HG02938 (cell line): ENCODE measurements at regions not wholly inside any gene's neighbourhood (a gene's known extent, or its start where the extent isn't known, plus 50 kb on each side); places are given as distances from the start of the nearest gene placed in this dataset.

ENCODE experiments used
- ATAC-seq: cut with Tn5 transposase; IDR thresholded peaks from one replicate; pipeline ENCODE4 v1.9.1; 2021; ENCODE audit warnings: mild to moderate bottlenecking, moderate library complexity; ENCODE audit not compliant: unreplicated experiment

DNA sequence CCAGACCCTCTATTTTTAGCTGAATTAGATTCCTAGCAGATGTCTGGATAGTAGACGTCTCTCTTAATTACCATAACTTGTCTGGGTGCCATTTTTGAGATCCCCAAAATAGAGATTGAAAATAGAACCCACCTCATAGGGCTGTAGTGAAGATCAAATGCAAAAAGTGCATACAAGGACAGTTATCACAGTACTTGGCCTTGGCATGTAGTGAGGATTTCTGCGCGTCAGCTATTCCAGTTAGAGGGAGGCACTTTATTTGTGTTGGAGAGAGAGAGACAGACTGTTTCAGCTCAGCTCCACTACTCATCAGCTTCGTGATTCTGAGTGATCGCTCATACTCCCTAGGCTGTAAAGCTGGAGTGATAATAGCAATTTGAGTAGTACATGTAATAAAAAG lies 59.6 kb upstream of the CDH13 start:
- ATAC-seq: no peak

DNA sequence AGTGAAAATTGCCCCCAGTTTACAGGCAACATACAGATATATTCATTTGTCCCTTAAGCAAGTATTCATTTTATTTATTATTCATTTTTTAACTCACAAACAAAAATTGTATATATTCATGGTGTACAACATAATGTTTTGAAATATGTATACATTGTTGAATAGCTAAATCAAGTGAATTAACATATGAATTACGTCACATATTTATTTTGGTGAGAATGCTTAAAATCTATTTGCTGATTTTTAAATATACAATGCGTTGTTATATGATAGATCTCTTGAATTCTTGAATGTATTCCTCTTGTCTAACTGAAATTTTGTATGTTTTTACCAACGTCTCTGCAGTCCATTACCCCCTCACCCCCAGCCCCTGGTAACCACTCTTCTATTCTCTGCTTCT lies 63.4 kb upstream of the CDH13 start:
- ATAC-seq: no peak

DNA sequence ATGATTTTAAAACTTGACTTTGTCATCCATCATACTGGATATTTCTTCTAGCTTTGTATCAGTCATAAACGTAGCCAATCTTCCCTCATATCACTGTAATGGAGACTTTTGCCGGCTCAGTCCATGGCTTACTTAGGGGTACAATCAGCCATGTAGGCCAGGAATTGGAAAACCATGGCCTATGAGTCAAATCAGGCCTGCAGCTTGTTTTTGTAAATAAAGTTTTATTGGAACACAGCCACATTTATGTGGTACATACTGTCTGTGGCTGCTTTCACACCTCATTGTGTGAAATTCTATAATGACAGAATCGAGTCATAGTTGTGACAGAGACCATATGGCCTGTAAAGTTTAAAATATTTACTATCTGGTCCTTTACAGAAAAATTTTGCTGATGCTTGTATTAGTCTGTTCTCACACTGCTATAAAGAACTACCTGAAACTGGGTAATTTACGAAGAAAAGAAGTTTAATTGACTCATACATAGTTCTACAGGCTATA lies 64.5 kb upstream of the CDH13 start:
- ATAC-seq: no peak

DNA sequence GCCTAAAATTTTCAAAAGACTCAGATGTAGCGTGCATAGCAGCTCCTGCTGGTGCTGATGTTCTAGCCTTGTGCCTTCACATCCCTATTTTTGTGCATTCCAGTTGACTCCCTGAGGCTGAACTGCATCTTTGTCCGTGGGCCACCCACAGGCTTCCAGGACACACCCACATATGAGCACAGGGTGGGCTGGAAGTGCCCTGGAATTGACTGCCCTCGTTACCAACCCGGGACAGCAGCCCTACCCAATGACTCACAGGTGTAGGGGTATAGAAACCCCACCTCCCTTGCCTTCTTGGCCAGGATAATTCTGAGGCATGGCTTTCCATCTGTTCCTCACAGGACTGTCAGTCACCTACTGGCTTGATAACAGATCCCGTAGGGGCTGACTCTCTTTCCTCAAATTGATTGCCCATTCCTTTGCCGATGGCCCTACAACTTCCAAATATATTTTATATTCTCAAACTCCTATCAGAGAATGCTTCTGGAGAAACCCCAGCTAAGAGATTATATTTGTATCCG lies 65.9 kb upstream of the CDH13 start:
- no peak for ATAC-seq

DNA sequence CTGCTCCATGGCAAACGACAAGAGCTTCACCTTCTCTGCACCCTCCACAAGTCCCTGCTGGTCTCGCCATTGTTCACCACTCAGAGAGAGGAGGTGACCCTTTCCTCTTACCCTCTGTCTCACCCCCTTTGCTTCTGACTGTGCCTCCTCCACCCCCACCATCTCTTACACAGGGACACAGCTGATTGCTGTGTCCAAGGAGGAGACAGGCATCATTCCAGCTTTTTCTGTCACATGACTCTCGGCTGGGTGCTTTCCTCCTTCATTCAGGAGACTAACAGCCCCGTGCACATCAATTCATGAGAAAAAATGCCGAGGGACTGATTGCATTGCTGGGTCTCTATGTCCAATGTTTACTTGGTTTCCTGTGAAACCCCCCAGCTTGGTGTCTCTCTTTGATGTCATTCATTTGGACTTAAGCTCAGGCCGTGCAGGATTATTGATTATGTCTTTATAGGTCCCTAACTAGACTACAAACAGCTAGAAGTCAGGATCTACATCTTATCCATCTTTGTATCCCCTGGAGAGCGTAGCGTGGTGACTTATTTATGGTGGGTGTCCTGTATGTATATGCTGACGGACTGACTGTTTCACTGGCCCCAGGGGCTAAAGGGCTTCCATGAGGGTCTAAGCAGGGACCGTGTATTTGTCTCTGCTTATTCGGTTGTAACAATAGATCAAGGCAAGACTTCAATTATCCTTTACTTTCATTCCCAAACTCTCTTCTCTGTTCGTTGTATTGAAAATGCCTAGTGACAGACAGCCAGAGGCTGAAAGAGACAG lies 82.2 kb upstream of the CDH13 start:
- ATAC-seq: no peak

DNA sequence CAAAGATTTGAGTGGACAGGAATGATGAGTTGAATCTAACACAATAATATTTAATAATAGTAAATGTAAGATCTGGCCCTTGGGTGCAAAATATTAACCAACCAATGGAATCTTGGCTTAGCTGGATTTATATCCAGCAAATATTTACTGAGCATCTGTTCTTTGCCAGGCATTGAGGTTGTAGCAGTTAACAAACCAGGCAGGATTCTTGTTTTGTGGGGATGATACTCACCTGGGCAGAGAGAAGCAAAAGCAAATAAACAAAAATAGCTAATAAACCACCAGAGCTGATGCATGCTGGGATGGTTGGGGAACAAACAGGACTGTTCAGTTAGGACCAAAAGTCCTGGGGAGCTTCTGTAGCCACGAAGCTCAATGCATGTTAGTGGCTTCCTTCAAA lies 84.1 kb upstream of the CDH13 start:
- ATAC-seq: no peak

DNA sequence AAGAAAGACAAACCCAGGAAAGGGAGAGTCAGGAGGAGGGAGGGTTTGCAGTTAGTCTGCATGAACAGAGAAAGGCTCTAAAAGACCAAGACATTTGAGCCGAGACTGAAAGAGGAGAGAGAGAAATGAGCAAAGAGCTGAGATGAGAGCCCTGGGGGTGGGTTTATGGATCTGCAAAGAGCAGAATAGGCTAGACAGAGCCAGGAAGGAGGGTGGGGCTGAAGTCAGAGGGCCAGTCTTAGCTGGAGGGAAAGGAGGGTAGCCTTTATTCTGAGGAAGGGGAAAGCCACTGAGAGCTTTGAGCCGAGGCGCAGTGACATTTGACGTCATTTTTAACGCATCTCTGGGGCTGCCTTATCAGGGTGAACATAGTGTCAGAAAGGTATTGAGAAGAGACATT lies 85.7 kb upstream of the CDH13 start:
- ATAC-seq: no peak

DNA sequence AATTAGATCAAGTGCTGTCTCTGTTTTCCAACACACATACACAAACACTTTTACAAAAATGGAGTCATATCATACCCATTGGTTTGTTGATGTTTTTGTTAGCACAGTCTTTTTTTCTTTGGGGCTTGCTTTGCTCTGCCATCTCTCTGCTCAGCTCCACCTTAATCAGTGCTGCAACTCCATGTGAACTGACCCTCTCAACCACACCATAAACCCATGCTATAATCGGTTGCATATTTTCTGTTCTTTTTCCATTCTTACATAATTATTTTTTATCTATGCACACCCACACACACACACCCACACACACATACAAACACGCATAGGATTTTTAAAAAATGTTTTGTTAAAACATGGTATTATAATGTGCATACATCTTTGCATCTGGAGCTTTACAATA lies 91.0 kb upstream of the CDH13 start:
- ATAC-seq: no peak

DNA sequence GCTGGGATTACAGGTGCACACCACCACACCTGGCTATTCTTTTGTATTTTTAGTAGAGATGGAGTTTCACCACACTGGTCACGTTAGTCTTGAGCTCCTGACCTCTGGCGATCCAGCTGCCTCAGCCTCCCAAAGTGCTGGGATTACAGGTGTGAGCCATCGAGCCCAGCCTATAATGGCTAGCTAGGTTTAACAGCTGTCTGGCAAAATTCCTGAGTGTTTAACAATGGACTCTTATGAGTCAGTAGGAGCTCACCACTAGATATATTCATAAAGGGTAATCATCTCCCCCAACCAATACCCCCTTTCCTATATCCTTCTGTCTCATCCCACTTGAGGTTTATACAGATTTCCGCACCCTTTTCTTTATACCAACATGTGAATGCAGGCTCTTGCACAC lies 91.5 kb upstream of the CDH13 start:
- no peak for ATAC-seq

DNA sequence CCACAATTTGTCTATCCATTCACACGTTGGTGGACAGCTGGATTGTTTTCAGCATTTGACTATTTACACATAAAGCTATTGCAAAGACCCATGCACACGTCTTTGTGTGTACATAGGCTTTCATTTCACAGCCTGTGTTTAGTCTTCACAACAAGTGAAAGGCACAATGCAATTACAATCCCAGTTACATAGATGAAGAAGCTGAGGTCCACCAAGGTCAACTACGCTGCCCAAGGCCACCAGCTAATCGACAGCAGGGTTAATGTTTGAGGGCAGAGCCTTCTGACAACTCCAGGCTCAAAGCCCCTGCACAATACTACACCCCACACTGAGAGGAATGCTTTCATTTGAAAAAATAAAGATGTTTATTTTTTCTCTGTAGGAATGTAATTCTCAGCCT lies 93.6 kb upstream of the CDH13 start:
- ATAC-seq: no peak

DNA sequence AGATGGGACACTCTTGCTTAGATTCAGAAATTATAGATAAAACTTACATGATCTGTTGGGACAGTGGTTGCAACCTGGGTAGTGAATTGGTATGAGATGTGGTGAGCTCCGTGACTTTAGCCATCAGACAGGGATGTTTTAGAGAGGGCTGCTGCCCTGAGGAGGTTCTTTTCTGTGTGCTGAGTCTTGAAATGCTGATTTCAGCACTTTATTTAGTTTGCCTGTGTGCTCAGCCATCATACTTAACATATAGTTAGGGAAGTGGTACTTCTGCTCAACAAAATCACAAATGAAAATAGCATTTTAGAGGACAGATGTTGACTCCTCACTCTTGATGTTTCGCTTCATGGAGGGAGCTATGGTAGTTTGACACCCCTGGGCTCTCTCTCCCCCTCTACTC lies 95.9 kb upstream of the CDH13 start:
- no peak for ATAC-seq

DNA sequence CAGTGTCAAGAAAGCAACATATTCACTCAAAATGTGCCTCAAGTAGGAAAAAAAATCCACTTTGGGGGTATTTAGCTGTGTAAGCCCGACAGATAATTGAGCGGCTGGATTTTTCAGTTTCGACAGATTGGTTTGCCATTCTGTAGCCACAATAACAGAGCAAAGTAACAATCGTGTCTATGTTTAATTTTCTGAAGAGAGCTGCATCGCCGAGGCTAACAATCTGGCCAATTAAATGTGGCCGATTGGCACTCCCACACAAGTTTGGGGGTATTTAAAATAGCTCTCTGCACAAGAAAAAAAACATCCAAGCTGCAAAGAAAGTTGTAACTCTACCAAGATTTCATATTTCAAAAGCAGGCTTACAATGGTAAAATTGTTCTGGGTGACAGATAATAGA lies 99.7 kb upstream of the CDH13 start:
- no peak for ATAC-seq

DNA sequence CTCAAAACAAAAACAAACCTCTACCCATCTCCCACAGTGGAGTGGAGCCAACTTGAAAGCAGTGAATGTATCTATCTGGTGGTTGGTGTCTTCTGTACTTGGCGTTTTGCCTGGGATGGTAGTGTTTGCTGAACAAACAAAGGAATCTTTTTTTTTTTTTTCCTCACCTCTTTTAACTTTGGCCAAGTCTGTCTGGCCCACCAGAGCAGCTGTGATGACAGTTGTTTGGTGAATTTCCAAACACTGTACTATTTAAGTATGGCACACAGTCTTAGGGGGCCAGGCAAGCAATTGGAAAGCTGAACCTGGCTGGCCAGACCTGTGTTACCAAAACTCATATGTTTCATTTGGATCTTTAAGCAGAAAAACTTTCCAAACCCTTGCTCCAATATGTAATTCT lies 101.8 kb upstream of the CDH13 start:
- ATAC-seq: no peak

DNA sequence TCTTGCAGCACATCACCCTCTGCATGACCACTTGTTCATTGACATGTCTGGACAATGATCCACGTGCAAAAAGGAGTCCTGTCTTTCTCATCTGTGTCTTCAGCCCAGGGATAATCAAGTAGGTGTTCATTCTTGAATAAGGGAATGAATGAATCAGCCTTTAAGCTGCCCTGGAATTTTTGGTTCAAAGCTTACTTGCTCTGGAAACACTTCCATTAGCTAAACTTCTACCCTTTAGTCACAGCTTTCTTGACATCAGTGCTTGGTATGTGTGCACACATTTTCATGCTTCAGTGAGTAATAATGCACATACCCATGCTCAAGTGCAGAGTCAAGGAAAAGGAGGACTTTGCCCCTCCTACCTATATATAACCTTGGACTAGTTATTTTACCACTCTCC lies 103.0 kb upstream of the CDH13 start:
- no peak for ATAC-seq

DNA sequence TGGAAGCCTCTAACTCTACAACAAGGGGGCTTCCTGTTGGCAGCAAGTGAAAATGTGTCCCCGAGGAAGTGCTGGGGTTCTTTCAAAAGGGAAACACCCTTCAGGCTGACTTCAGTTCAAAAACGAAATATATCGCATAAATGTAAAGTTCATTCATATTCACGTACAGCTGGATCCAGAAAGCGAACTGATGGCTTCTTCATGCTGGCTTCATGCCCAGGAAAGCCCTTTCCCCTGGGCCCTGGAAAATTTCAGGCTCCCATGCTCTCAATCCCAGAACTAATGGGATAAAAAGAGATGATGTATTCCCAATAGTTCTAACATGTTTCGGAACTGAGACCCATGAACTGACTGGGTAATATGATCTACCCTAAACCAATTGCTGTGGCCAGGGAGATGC lies 104.7 kb upstream of the CDH13 start:
- no peak for ATAC-seq

DNA sequence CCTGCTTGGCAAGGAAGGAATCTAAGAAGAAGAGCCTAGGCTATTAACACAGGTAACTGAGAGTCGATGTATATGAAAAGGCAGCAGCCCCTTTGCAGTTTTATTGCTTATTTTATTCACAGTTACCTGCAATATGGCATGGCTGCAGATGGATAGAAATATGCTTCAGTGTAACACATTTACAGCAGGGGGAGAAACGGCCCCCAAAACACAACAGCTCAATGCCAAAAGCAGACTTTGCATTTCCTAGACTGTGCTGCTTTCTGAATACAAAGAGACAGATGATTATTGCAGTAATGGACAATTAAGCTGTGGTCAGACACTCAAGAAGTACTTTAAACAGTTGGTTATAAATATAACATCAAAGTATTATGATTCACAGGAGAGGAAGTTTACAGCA lies 108.0 kb upstream of the CDH13 start:
- no peak for ATAC-seq

DNA sequence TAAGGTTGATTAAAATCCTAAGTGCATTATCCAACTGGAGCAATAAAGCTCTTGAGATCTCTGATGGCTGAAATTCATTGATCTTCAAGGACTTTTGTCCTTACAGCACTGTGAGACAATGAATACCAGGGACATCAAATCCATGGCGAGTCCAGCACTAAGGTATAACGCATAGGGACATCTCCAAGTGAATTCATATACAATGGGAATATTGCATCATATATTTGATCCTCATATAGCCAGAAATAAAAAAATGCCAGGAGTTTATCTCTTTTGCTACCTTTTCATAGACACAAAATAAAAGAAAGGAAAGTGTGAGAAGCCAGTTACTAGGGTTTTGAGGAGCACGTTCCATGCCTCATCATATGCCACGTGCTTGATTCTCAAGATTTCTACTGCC lies 112.5 kb upstream of the CDH13 start:
- no peak for ATAC-seq

DNA sequence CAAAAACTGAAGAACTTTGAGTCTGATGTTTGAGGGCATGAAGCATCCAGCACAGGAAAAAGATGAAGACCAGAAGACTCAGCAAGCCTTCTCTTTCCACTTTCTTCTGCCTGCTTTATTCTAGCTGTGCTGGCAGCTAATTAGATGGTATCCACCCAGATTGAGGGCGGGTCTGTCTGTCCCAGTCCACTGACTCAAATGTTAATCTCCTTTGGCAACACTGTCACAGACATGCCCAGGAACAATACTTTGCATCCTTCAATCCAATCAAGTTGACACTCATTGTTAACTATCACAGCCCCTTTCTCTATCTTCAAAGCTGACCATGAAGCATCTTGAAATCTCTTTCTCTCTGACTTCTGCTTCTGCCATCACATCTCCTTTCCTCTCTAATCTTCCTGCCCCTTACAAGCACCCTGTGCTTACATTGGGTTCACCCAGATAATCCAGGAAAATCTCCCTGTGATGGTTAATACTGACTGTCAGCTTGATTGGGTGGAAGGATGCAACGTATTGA lies 115.9 kb upstream of the CDH13 start:
- no peak for ATAC-seq

DNA sequence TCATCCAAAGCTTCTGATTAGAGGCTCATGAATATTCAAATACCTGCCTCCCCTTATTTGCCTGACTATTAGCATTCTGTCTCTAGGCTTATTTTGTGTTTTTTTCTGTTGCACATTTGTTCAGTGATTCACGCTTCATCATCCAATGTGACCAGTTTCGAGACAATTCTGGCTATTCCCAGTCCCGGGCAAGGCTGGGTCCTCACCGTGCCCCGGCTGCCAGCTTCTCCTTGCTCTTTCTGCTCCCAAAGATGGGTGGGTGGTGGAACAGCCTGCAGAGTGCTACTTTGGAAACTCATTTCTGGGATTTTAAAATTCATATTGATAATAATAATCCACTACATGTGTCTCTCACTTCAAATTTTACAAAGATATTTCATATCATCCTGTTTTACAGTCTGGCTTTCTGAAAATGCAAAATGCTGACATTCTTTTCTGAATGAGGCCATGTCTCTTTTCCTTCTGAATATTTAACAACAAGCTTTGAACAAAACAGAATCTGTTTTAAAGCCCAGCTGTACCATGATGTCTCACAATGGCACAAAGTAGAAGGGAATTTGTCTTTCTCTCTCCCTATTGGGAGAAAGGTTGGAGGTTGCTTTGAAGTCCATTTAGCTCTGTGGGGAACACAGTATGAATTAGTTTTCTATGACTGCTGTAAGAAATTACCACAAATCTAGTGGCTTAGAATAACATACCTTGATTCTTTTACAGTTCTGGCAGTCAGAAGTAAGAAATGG lies 116.9 kb upstream of the CDH13 start:
- no peak for ATAC-seq

DNA sequence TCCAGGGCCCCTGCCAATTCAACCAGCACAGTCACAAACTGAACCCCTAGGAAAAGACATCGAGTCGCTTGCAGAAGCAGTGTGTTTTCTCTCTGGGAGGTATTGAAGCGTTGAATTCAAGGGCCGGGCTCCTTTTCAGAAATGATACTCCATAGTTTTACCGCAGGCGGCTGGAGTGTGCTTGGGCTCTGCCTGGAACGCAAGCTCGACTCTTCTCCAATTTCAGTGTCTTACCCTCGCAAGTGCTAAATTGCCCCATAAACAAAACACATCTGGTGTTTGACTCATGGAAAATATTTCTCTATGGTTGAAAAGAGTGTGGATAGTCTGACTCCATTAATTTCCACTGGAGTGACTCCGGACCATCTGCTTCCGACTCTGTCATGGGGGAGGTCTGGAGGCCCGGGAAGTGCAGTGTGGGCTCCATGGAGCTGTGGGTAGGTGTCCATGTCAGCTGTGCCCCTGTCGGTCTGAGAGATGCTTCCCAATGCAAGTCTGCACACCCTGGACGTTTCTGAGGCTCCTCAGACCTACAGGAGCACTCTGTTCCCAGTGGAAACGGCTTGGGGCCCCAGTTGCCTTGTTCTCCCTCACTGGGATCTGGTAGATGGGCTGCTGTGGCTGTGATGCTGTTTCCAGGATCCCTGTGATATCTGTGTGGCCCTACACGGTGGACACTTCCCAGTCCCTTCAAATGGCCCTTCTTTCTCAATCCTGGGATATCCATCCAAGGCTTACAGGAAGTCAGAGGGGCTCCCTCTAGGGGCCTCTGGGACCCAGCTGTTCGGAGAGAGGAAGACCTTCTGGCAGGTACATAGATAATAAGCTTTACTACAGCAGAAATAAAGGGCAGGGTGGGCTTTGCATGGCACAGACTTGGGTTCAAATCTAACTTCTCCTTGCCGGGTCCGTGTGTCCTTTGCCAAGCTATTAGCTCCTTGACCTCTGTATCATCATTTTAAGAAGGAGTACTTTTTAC lies 119.8 kb upstream of the CDH13 start:
- no peak for ATAC-seq

DNA sequence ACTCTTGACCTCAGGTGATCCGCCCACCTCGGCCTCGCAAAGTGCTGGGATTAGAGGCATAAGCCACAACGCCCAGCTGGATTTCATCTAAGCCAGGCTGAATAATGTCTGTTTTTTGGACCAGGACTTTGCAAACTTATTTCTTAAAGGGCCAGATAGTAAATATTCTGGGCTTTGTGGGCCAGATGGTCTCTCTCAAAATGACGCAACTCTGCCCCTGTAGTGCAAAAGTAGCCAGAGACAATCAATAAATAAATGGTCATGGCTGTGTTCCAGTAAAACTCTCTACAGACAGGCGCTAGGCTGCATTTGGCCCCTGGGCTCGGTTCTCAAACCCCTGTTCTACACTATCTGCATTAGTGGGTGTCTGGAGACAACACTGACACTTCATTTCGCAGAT lies 121.9 kb upstream of the CDH13 start:
- no peak for ATAC-seq
